Body of pancreas (tissue), 4 donors: ENCODE measurements at regions not wholly inside any gene's neighbourhood (a gene's known extent, or its start where the extent isn't known, plus 50 kb on each side); places are given as distances from the start of the nearest gene placed in this dataset.

ENCODE experiments used
- POLR2A ChIP-seq, 3 donors: fragments of 450-650 bp; IDR thresholded peaks; one replicate each; pipeline ENCODE4 v1.6.1; 2016; ENCODE audit warnings: antibody characterized with exemption in 3 of 3, mild to moderate bottlenecking in 2 of 3
- TF ChIP-seq, protein P1 (sequence below), 7 experiments: fragments of 450-650 bp in 4 of 7; fragments of 200-600 bp in 3 of 7; sonication (generic) in 3 of 7; IDR thresholded peaks; one replicate each; pipeline ENCODE4 v1.5.1; 2016 to 2019; ENCODE audit warnings: antibody characterized with exemption in 7 of 7

DNA sequence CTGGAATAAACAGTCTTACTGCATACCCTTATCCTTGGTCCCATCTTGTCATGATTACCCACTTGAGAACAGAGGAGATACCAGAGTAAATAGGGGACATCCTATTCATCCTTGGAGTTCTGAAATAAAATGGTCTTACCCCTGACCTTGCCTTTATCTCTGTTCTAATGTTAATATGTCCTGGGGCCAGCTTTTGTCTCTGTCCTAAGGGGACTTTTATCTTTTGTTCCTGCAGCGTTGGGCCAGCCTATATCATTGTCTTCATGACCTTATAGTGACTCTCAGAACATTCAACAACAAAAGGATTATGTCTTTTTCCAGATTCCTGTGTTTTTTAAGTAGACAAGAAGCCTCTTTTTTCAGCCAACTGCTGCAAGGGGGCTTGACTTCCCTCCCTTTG lies 1057.5 kb downstream of the LRFN5 start:
- no peak for TF ChIP-seq POLR2A (IDR thresholded peaks at IDR 0.05)
- TF ChIP-seq, protein P1, sequence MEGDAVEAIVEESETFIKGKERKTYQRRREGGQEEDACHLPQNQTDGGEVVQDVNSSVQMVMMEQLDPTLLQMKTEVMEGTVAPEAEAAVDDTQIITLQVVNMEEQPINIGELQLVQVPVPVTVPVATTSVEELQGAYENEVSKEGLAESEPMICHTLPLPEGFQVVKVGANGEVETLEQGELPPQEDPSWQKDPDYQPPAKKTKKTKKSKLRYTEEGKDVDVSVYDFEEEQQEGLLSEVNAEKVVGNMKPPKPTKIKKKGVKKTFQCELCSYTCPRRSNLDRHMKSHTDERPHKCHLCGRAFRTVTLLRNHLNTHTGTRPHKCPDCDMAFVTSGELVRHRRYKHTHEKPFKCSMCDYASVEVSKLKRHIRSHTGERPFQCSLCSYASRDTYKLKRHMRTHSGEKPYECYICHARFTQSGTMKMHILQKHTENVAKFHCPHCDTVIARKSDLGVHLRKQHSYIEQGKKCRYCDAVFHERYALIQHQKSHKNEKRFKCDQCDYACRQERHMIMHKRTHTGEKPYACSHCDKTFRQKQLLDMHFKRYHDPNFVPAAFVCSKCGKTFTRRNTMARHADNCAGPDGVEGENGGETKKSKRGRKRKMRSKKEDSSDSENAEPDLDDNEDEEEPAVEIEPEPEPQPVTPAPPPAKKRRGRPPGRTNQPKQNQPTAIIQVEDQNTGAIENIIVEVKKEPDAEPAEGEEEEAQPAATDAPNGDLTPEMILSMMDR (IDR thresholded peaks at IDR 0.05) = no peak
